PC-9 (cell line): ENCODE measurements at regions not wholly inside any gene's neighbourhood (a gene's known extent, or its start where the extent isn't known, plus 50 kb on each side); places are given as distances from the start of the nearest gene placed in this dataset.

Source experiments
- BruUV-seq: library from RNA; stranded (reverse); fragments of 400-500 nt; replicated peaks from 2 replicates; lab custom pipeline; 2021; lab: Mats Ljungman, UMichigan
- CTCF ChIA-PET: fragments of 300-600 bp; sonication (Branson Sonifier 250); formaldehyde crosslinking; loops from one replicate; lab custom pipeline; 2022; ENCODE audit warnings: antibody characterized with exemption; lab: Charles Lee
- POLR2A ChIA-PET: fragments of 300-600 bp; sonication (Branson Sonifier 250); formaldehyde crosslinking; loops from one replicate; lab custom pipeline; 2022; ENCODE audit warnings: antibody characterized with exemption; ENCODE audit not compliant: unreplicated experiment; lab: Charles Lee
- DNase-seq, 2 experiments: peaks; one replicate each; pipeline versions ENCODE4 v3.0.0 to v3.0.0-alpha.2; 2015 to 2022; ENCODE audit warnings: mixed read lengths in 1 of 2
- H2AFZ ChIP-seq: fragments of 200-600 bp; sonication (generic); 2 replicates; pipeline ENCODE4 v1.8.1; 2017; ENCODE audit warnings: antibody characterized with exemption
- H3F3A ChIP-seq: fragments of 200-600 bp; sonication (generic); 2 replicates; pipeline ENCODE4 v1.8.1; 2017; ENCODE audit warnings: antibody characterized with exemption, mild to moderate bottlenecking, low read depth; ENCODE audit not compliant: insufficient read depth
- H3K27ac ChIP-seq: fragments of 200-600 bp; sonication (generic); 2 replicates; pipeline ENCODE4 v1.6.1; 2016; ENCODE audit warnings: mixed run types
- H3K27me3 ChIP-seq: fragments of 200-600 bp; sonication (generic); 2 replicates; pipeline ENCODE4 v1.6.1; 2016; ENCODE audit warnings: low read depth, mixed run types; ENCODE audit not compliant: insufficient read depth
- H3K36me3 ChIP-seq: fragments of 200-600 bp; sonication (generic); 2 replicates; pipeline ENCODE4 v1.6.1; 2016; ENCODE audit warnings: low read depth, mixed run types
- H3K4me1 ChIP-seq: fragments of 200-600 bp; sonication (generic); replicated peaks from 2 replicates; pipeline ENCODE4 v1.6.1; 2016; ENCODE audit warnings: mixed run types; ENCODE audit not compliant: insufficient read depth
- H3K4me2 ChIP-seq: fragments of 200-600 bp; sonication (generic); 2 replicates; pipeline ENCODE4 v1.6.1; 2017; ENCODE audit warnings: mixed run types
- H3K4me3 ChIP-seq: fragments of 200-600 bp; sonication (generic); 2 replicates; pipeline ENCODE4 v1.6.1; 2016; ENCODE audit warnings: mixed run types
- H3K79me2 ChIP-seq: fragments of 200-600 bp; sonication (generic); 2 replicates; pipeline ENCODE4 v1.6.1; 2017; ENCODE audit warnings: low read depth, mixed run types
- H3K9me2 ChIP-seq: fragments of 200-600 bp; sonication (generic); 2 replicates; pipeline ENCODE4 v1.8.1; 2017; ENCODE audit warnings: mild to moderate bottlenecking; ENCODE audit not compliant: insufficient read depth
- H3K9me3 ChIP-seq: fragments of 200-600 bp; sonication (generic); 2 replicates; pipeline ENCODE4 v1.8.1; 2016; ENCODE audit warnings: low read depth; ENCODE audit not compliant: insufficient read depth
- H4K20me1 ChIP-seq: fragments of 200-600 bp; sonication (generic); 2 replicates; pipeline ENCODE4 v1.8.1; 2017; ENCODE audit not compliant: insufficient read depth
- EZH2 ChIP-seq: fragments of 200-600 bp; sonication (generic); IDR thresholded peaks from 2 replicates; pipeline ENCODE4 v1.8.0; 2017; ENCODE audit warnings: antibody characterized with exemption, low read depth
- intact Hi-C: fragments of 100-400 bp; cut with micrococcal nuclease; formaldehyde crosslinking; loops from one replicate; pipeline ENCODE4 v1.10.0; 2022; ENCODE audit not compliant: unreplicated experiment
- TF ChIP-seq, protein P1 (sequence below): fragments of 200-600 bp; sonication (generic); conservative IDR thresholded peaks from 2 replicates; pipeline ENCODE4 v1.6.1; 2017; ENCODE audit warnings: mixed run types, antibody characterized with exemption, mild to moderate bottlenecking, moderate library complexity

DNA sequence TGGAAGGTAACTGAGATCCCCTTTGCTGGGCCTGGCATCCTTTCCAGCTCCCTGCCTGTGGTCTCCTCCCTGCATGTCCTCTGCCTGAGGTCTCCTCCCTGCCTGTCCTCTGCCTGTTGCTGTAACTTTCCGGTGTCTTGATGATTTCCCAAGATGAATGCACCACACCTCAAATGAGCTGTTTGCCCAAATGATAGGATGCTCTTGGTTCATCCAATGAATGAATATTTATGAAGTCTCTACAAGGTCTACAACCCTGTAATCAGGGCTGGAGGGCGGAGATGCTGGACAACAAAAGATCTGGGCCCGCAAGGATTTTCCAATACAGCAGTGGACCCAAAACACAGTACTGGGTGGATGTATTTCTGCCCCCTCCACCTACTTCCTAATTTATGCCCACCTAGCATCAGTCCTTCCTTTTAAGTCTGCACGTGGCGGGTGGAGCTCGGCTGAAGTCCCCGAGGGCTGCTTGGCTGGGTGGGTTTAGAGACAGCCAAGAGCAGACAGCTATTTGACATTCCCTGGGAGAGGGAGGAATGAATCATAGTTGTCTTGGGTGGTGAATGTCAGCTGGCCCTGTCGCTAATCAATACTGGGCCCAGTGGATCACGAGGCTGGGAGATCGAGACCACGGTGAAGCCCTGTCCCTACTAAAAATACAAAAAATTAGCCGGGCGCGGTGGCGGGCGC lies 60.3 kb upstream of the GRHL3 start:
- H3K4me1 ChIP-seq: peaks cover 14% of the 10 kb centered on the region
- H3K9me3 ChIP-seq: no peaks in the 10 kb centered on the region
- H3K27me3 ChIP-seq: no peaks in the 10 kb centered on the region
- H3K4me3 ChIP-seq: no peak overlapping the region
- no peak overlapping the region for H3K4me2 ChIP-seq
- CTCF ChIA-PET: no interaction called here
- H3K9me2 ChIP-seq: no peaks in the 10 kb centered on the region
- TF ChIP-seq EZH2: no peak
- TF ChIP-seq, protein P1, sequence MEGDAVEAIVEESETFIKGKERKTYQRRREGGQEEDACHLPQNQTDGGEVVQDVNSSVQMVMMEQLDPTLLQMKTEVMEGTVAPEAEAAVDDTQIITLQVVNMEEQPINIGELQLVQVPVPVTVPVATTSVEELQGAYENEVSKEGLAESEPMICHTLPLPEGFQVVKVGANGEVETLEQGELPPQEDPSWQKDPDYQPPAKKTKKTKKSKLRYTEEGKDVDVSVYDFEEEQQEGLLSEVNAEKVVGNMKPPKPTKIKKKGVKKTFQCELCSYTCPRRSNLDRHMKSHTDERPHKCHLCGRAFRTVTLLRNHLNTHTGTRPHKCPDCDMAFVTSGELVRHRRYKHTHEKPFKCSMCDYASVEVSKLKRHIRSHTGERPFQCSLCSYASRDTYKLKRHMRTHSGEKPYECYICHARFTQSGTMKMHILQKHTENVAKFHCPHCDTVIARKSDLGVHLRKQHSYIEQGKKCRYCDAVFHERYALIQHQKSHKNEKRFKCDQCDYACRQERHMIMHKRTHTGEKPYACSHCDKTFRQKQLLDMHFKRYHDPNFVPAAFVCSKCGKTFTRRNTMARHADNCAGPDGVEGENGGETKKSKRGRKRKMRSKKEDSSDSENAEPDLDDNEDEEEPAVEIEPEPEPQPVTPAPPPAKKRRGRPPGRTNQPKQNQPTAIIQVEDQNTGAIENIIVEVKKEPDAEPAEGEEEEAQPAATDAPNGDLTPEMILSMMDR: no peak
- no peak overlapping the region for H3K27ac ChIP-seq
- H2AFZ ChIP-seq: no peak overlapping the region
- POLR2A ChIA-PET: no interaction called here
- H4K20me1 ChIP-seq: no peaks in the 10 kb centered on the region
- no peaks in the 10 kb centered on the region for H3K79me2 ChIP-seq
- intact Hi-C loops: no loop called here
- BruUV-seq: no TSS peak
- no peaks in the 10 kb centered on the region for H3K36me3 ChIP-seq
- DNase-seq: no peak
- peaks cover 13% of the 10 kb centered on the region; the same call in 1 of the 2 replicates for H3F3A ChIP-seq

DNA sequence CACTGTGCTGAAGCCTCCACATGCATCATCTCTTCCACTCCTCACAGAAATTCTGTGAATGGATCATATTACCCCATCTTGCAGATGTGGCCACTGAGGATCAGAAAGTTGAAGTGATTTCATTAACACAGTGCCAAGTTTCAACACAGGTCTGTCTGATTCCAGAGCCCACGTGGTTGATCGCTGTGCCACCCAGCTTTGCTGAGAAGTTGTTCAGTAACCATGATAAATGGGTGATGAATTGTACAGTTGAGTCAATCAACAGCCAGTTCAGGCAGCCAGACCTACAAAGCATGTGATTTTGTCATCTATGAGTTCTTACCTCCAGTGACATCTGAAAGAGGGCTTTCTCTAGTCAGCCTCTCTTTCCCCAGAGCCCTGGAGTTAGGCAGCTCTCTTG lies 61.8 kb upstream of the GRHL3 start:
- intact Hi-C loops: no loop called here
- Histone ChIP-seq H4K20me1 (no peaks in the 10 kb centered on the region), H3K4me1 (no peaks in the 10 kb centered on the region), H3K79me2 (no peaks in the 10 kb centered on the region), H3F3A (no peaks in the 10 kb centered on the region), H3K4me3 (no peak overlapping the region), H3K4me2 (no peak overlapping the region), H3K27ac (no peak overlapping the region), H3K36me3 (no peaks in the 10 kb centered on the region), H3K9me3 (no peaks in the 10 kb centered on the region), H2AFZ (no peak overlapping the region), H3K27me3 (no peaks in the 10 kb centered on the region), H3K9me2 (no peaks in the 10 kb centered on the region)
- ChIA-PET CTCF (no interaction called here), POLR2A (interaction anchor here (0.6 kb wide), 1 partner anchor 23 kb away, joined by 4 read pairs; no protein-coding TSS in a partner anchor)
- BruUV-seq: no TSS peak
- DNase-seq: no peak
- no peak for TF ChIP-seq EZH2
- TF ChIP-seq, protein P1: no peak

DNA sequence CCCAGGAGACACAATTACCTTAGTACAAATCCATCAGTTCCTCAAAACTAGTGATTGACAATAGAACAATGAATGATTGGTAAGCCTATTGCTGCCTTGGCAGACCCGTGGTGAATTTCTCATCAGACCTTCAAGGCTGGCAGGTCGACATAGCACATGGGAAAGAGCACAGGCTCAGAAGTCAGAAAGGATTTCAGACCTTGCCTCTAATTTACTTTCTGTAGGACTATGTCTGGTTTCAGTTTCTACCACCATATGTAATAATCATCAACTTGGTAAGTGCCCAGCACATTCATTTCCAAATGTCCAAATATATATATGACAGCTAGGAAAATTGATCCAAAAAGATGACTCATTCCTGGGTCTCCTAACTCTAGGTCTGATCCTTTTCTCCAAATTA lies 62.5 kb upstream of the GRHL3 start:
- POLR2A ChIA-PET: no interaction called here
- TF ChIP-seq, protein P1: no peak
- TF ChIP-seq EZH2: no peak
- no peak overlapping the region for H3K27ac ChIP-seq
- DNase-seq: no peak
- H3K9me2 ChIP-seq: no peaks in the 10 kb centered on the region
- no peaks in the 10 kb centered on the region for H3K36me3 ChIP-seq
- H3K79me2 ChIP-seq: no peaks in the 10 kb centered on the region
- no TSS peak for BruUV-seq
- no peaks in the 10 kb centered on the region for H3F3A ChIP-seq
- no peaks in the 10 kb centered on the region for H3K27me3 ChIP-seq
- CTCF ChIA-PET: no interaction called here
- no peak overlapping the region for H3K4me3 ChIP-seq
- no peaks in the 10 kb centered on the region for H3K4me1 ChIP-seq
- H3K9me3 ChIP-seq: no peaks in the 10 kb centered on the region
- no peaks in the 10 kb centered on the region for H4K20me1 ChIP-seq
- intact Hi-C loops: no loop called here
- H3K4me2 ChIP-seq: no peak overlapping the region
- no peak overlapping the region for H2AFZ ChIP-seq
